Adrenal gland (tissue), 9 donors: ENCODE measurements at regions not wholly inside any gene's neighbourhood (a gene's known extent, or its start where the extent isn't known, plus 50 kb on each side); places are given as distances from the start of the nearest gene placed in this dataset.
"Not testable (repeated sequence)": the region's sequence is repeated elsewhere in the genome, so short reads cannot be mapped to it uniquely, and the experiment has no call there.

Experiments used
- DNase-seq, 7 donors: peaks; one replicate each; pipeline ENCODE4 v3.0.0-alpha.2; 2019 to 2020
- H3K27ac ChIP-seq, 5 donors: fragments of 200-600 bp; sonication (generic) in 4 of 5; 1 replicate in 3 of 5; 2 replicates in 2 of 5; pipeline versions ENCODE4 v1.5.1 to v1.8.0; 2016 to 2020; ENCODE audit warnings: mild to moderate bottlenecking in 1 of 5
- H3K27me3 ChIP-seq: fragments of 200-600 bp; 2 replicates; pipeline ENCODE4 v1.8.0; 2021
- H3K36me3 ChIP-seq, 2 donors: fragments of 200-600 bp; replicated peaks in 1 of 2; 1 replicate in 1 of 2; 2 replicates in 1 of 2; pipeline versions ENCODE4 v1.5.1 to v1.8.0; 2018 to 2022
- H3K4me1 ChIP-seq, 2 donors: fragments of 200-600 bp; replicated peaks in 1 of 2; 1 replicate in 1 of 2; 2 replicates in 1 of 2; pipeline versions ENCODE4 v1.5.1 to v1.8.0; 2018 to 2021
- H3K4me3 ChIP-seq, 4 donors: fragments of 200-600 bp; sonication (generic) in 3 of 4; one replicate each; pipeline ENCODE4 v1.5.1; 2016 to 2018
- H3K9me3 ChIP-seq, 3 donors: fragments of 200-600 bp; sonication (generic) in 1 of 3; replicated peaks in 1 of 3; 1 replicate in 2 of 3; 2 replicates in 1 of 3; pipeline versions ENCODE4 v1.5.1 to v1.8.0; 2016 to 2021
- CTCF ChIP-seq, 6 experiments: fragments of 450-650 bp in 4 of 6; fragments of 200-600 bp in 2 of 6; sonication (generic) in 1 of 6; IDR thresholded peaks; 1 replicate in 5 of 6; 2 replicates in 1 of 6; pipeline versions ENCODE4 v1.5.1 to v1.8.0; 2016 to 2021; ENCODE audit warnings: antibody characterized with exemption in 6 of 6, mild to moderate bottlenecking in 2 of 6, moderate library complexity in 1 of 6
- POLR2A ChIP-seq, 2 donors: fragments of 450-650 bp; IDR thresholded peaks; one replicate each; pipeline ENCODE4 v1.6.1; 2017; ENCODE audit warnings: antibody characterized with exemption in 2 of 2, mild to moderate bottlenecking in 2 of 2, moderate library complexity in 1 of 2
- whole genome bisulfite sequencing, 4 donors: extraction: QIAGEN DNeasy Blood & Tissue Kit in 2 of 4; methylation state at CpG; one replicate each; pipeline versions ENCODE4 v1.1.5 to v1.1.7; 2013 to 2017; 5-methylcytosine and 5-hydroxymethylcytosine counted together
- intact Hi-C, 2 donors: fragments of 100-400 bp; cut with DNase I; formaldehyde crosslinking; loops; one replicate each; pipeline versions ENCODE4 v1.14.1 to v1.15.0; 2022 to 2023
- donor health status: healthy with polysubstance abuse.
- donor health status: Bipolar disorder and iron deficiency.
- donor health status: DM: yes; HTN: yes; CAD: no.
- donor health status: DM: no; HTN: no; CAD: no.
- donor health status: DM: no; HTN: no; CAD: no.

- H3K36me3 ChIP-seq: no peaks in the 10 kb centered on the region
- H3K27ac ChIP-seq: no peak overlapping the region
- intact Hi-C loops: no loop called here
- H3K27me3 ChIP-seq: no peaks in the 10 kb centered on the region
- no peak overlapping the region for H3K4me3 ChIP-seq
- no peaks in the 10 kb centered on the region for H3K9me3 ChIP-seq
- H3K4me1 ChIP-seq: no peaks in the 10 kb centered on the region
- TF ChIP-seq POLR2A (IDR thresholded peaks at IDR 0.05) (no peak), CTCF (IDR thresholded peaks at IDR 0.05) (no peak)
- no peak for DNase-seq
Observed at GRCh38 chr1:187685333-187685732, 856.6 kb downstream of the PLA2G4A start.

DNA sequence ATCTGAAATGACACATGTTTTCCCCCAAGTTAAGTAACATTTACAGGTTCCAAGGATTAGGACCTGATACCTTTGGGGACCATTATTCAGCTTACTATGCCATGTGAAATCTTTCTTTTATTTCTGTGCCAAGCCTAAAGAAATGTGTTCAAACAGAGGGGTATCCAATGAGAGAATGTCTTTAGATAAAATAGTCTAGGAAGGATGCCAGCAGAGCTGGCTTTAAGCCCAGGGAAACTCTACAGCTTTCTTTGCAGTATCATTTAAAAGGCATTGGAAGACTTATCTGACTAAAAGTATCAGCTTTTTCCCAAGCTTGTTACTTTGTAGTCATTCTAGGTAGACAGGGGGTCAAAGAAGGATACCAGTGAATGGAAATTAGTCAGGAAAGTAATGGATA is 860.4 kb downstream of the PLA2G4A start:
- Histone ChIP-seq H3K27me3 (no peaks in the 10 kb centered on the region), H3K36me3 (no peaks in the 10 kb centered on the region), H3K9me3 (no peaks in the 10 kb centered on the region), H3K4me1 (no peaks in the 10 kb centered on the region), H3K27ac (no peak overlapping the region), H3K4me3 (no peak overlapping the region)
- intact Hi-C loops: no loop called here
- TF ChIP-seq POLR2A (IDR thresholded peaks at IDR 0.05): no peak
- DNase-seq: peak in 4 of 7 donors; percentile 8 to 44 (median 29)

DNA sequence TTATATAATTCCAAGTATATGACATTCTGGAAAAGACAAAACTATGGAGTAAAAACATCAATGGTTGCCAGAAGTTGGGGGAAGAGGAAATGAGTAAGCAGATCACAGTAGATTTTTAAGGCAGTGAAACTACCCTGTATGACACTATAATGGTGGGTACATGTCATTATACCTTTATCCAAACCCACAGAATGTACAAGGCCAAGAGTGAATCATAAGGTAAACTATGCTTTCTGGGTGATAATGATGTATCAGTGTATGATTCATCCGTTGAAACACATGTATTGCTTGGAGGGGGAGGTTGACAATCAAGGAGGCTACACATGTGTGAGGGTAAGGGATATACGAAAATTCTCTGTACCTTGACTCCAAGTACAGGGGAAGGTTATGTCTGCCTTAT is 862.7 kb downstream of the PLA2G4A start:
- Histone ChIP-seq H3K27ac (no peak overlapping the region), H3K36me3 (no peaks in the 10 kb centered on the region), H3K27me3 (no peaks in the 10 kb centered on the region), H3K4me1 (no peaks in the 10 kb centered on the region), H3K4me3 (no peak overlapping the region), H3K9me3 (no peaks in the 10 kb centered on the region)
- 32 to 63% (median 44%) methylated on average over 2 of the region's 2 CpGs for WGBS, 4 donors
- intact Hi-C loops: no loop called here
- no peak for TF ChIP-seq POLR2A (IDR thresholded peaks at IDR 0.05)
- TF ChIP-seq CTCF (IDR thresholded peaks at IDR 0.05): no peak
- no peak for DNase-seq

- WGBS, 4 donors: 48 to 63% (median 58%) methylated on average over 5 of the region's 5 CpGs
- Histone ChIP-seq H3K9me3 (no peaks in the 10 kb centered on the region), H3K4me1 (no peaks in the 10 kb centered on the region), H3K36me3 (no peaks in the 10 kb centered on the region), H3K27ac (no peak overlapping the region), H3K4me3 (no peak overlapping the region), H3K27me3 (no peaks in the 10 kb centered on the region)
- TF ChIP-seq CTCF (IDR thresholded peaks at IDR 0.05) (no peak), POLR2A (IDR thresholded peaks at IDR 0.05) (no peak)
- no peak for DNase-seq
- intact Hi-C loops: no loop called here
Observed at GRCh38 chr1:187692799-187693198, 864.0 kb downstream of the PLA2G4A start.

DNA sequence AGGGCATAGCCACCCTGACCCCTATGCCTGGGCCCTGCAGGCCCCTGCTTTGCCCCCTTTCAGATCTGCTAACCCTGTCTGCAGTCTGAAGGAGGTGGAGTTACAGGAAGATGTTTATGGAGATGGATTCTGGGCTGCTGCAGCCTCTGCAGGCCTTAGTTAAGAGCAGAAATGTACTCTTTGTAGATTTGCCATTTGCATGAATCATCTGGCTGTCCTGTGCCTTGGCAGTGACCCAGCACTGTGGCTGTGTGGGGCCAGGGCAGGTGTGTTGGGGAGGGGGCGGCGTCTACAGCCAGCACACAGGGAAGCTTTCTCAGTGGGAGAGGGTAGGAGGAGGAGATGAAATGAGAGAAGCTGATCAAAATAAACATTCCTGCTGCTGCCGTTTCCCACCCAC is 867.3 kb downstream of the PLA2G4A start:
- TF ChIP-seq CTCF (IDR thresholded peaks at IDR 0.05): no peak
- no peak for TF ChIP-seq POLR2A (IDR thresholded peaks at IDR 0.05)
- no peak overlapping the region for H3K27ac ChIP-seq
- H3K4me3 ChIP-seq: no peak overlapping the region
- no peaks in the 10 kb centered on the region for H3K27me3 ChIP-seq
- DNase-seq: no peak
- intact Hi-C loops: no loop called here
- no peaks in the 10 kb centered on the region for H3K4me1 ChIP-seq
- no peaks in the 10 kb centered on the region for H3K9me3 ChIP-seq
- WGBS, 4 donors: 54 to 83% (median 72%) methylated on average over 3 of the region's 3 CpGs
- no peaks in the 10 kb centered on the region for H3K36me3 ChIP-seq

- H3K27me3 ChIP-seq, H3K9me3 ChIP-seq, intact Hi-C loops, DNase-seq, H3K4me3 ChIP-seq, H3K27ac ChIP-seq, H3K4me1 ChIP-seq, H3K36me3 ChIP-seq: not testable (repeated sequence)
- 81 to 92% (median 91%) methylated on average over 2 to 45 of the region's 46 CpGs for WGBS, 4 donors
Observed at GRCh38 chr1:187703138-187704130, 874.7 kb downstream of the PLA2G4A start.
